ENCODE measurements at regions not wholly inside any gene's neighbourhood (a gene's known extent, or its start where the extent isn't known, plus 50 kb on each side); places are given as distances from the start of the nearest gene placed in this dataset.
"Not testable (repeated sequence)": the region's sequence is repeated elsewhere in the genome, so short reads cannot be mapped to it uniquely, and the experiment has no call there.

DNA sequence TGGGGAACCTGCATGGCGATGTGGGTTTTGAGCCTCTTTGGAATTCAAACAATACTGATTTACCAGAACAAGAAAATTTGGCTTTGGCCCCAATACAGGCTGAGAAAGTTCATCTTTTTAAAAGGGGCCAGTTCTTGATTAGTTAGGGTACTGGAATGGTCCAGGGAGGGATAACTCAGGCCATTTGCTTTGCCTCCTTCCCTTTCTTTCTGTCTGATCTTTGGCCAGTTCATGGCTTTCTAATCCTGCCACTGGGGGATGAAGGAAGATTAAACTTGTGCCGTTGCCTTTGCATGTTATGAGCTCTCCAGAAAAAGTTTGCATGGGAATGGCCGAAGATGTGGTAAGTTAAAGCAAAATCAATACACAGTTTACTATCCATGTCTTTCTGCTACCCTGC, 78.4 kb downstream of the ADAMTS15 start:
- DNase-seq (ENCODE audit: low read depth in 2 of 2), result no peak

DNA sequence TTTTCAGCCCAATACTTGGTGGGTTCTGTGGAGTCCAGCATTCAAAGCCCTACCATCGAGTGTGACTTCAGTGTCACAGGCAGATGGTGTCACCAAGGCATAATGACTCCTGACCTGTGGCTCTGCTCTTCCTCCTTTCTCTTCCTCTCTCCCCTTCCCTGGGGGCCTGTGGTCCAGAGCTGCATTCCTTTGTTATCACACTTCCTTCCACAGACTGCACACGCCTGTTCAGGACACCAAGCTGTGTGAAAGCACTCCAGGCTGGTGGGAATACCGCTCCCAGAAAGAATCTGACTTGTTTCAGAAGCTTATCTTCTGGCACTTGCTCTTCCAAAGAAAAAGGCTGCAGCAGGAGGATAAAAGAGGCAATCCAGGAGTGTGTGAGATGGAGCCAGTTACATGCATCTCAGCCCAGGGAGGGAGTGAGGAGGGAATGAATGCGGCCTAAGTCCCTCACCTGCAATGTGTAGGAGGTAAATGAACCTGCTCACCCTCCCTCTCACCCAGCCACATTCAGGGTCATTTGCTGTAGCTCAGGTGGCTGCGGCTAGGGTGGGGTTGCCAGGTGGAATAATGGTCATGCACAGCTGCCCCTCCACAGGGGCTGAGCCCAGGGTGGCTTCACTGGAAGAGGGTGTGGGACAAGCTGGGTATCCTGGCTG, 79.3 kb downstream of the ADAMTS15 start:
- peak; percentile 18 to 37 for DNase-seq (ENCODE audit: low read depth in 2 of 2)

DNA sequence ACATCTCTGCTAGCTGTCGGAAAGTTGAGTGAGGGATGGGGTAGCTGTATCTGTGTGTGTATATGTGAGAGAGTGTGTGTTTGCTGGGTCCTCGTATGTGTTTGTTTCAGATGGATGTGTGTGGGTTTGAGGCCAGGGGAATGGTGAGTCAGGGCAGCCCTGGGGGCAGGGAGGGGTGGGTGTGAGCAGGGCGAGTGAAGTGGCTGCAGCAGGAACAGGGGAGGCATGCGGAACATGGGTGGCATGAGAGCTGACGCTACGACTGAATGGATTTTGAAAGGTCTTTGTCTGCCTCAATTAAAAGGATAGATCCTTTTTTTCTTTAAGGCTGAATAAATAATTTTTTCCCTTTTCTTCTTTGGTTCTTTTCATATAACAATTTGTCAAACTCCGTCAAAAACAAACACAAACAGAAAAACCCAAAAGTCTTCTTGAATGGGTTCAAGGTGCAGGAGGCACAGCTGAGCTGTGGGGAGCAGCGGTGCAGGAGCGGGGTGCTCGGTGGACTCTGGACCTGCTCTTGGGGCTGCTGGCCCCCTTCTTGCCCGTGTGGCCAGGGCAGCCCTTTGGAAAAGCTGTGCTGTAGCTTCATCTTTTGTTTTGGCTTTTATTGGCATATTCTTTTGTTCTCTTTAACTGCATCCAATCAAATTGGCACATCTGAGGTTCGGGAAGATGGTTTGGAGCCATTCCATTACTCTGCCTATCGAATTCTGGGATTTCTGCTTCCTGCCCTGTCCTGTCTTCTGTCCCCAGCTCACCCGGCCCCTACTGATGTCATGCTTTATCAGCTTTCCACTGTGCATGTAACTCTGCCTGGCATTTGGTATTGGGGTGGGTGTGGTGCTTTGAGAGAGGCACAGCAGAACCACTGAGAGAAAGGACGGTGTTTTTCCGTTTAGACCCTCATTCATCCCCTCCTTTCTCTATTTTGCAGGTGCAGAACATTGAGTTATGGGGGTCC, 80.1 kb downstream of the ADAMTS15 start:
- DNase-seq (ENCODE audit: low read depth in 2 of 2), result peak in 1 of 2 donors; percentile 12

DNA sequence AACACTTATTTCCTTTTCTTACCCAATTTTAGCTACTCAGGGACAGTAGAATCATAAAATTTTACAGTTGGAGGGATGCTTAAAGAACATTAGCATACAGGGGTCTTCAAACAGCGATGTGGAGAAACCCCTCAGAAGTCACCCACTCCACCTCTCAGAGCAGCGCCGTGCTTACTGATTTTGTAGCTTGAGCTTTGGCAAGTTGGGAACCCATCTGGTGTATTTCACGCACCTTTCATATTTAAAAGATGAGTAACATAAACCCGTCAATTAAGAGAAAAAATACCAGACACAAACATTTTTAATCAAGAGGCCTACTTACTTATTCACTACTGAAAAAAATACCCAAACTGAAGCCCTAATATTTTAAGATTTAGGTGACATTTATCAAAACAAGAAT, 80.9 kb downstream of the ADAMTS15 start:
- no peak for DNase-seq (ENCODE audit: low read depth in 2 of 2)

DNA sequence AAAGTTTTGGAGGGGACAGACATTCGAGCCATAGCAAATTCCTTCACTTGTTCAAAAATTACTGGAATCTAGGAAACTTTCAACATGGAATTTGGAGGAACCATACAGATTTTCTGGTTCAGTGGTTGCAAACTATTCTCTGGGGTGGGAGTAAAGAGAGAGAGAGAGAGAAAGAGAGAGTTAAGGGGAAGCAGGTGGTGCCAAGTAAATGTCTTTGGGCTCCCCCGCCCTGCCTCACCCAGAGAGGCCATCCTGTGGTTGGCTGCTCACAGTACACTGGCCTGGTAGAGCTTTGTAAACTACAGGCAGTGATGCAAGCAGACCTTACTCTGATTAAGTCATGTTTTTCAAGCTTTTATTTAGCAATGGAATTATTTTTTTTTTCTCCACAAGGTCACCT, 82.6 kb downstream of the ADAMTS15 start:
- no peak for DNase-seq (ENCODE audit: low read depth in 2 of 2)

DNA sequence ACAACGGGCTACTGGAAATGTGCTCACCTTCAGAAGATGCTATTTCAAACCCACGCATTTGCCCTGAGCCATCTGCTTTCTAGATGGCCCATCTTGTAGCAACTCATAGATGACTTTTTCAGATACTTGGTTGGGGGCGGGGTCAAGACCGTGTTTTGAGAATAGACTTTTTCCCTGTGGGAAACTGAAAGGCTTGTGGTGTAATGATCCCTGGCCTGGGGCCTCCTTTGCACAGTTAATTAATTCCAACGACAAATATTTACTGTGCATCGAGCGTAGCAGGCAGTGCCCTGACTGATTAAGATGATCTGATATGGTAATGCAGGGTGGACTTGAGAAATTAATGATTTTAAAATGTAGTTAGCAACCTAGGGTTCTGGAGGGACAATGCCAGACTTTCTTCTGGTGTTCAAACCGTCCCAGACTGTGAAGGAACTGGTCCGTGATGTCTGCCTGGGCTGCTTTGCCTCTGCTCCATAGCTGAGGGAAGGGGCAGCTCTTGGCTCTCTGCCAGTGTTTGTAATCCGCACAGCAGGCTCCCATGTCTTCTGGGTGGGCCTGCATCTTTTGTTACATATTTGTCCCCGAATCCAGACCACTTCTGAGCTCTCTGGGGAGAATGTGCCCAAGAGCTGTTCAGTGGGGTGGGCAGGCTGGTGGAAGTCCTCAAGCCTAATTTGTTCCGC, 84.8 kb downstream of the ADAMTS15 start:
- no peak for DNase-seq (ENCODE audit: low read depth in 2 of 2)

DNA sequence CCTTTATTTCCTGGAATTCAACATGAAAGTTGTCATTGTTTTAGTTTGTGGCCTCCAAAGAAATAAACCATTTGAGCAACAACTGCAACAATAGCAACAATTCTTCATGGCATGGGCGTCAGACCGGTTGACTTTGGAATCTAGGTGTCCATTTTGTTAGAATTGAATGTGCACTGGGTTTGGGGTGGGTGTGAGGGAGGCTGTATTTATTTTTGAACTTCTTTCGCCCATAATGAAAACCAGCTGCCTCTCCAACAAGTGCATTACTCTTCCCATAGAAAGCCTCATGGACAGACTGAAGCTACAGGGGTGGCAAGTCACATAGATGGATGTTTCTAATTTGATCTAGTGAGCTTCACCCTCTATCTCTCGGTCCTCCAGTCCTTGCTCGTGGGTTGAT, 85.4 kb downstream of the ADAMTS15 start:
- DNase-seq (ENCODE audit: low read depth in 2 of 2), result no peak

DNA sequence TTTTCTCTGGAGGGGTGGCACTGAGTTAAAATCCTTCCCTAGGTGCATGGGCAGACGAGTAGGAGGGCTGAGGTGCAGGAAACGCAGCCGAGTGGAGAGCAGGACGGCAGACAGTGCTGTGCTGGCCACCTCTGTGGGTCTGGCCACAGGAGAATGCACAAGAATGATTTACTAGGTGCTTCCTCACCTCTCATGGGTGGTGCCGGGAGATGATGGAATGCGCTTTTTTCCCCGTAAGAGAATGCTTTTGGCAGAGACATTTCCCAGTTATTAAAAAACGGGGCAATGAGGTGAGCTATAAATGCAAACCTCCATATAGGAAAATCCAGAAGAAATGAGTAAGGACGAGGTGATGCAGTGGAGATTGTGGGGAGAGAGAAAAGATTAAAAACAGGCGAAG, 86.1 kb downstream of the ADAMTS15 start:
- no peak for DNase-seq (ENCODE audit: low read depth in 2 of 2)

DNA sequence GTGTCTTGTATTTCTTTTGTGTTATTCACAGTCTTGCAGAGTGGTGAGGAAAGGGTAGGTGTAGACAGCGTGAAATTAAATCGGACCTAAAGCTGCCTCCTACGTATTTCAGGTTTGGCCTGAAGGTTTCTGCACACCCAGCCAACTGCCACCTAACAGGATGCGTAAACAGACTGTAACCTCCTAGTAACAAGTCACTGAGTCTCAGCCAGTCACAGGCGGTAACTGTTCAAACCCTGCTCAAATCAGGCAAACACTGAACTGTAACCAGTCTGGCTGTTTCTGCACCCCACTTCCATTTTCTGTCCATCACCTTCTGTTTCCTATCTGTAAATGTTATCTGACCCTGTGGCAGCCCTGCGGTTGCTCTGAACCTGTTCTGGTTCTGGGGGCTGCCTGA, 87.1 kb downstream of the ADAMTS15 start:
- no peak for DNase-seq (ENCODE audit: low read depth in 2 of 2)

DNA sequence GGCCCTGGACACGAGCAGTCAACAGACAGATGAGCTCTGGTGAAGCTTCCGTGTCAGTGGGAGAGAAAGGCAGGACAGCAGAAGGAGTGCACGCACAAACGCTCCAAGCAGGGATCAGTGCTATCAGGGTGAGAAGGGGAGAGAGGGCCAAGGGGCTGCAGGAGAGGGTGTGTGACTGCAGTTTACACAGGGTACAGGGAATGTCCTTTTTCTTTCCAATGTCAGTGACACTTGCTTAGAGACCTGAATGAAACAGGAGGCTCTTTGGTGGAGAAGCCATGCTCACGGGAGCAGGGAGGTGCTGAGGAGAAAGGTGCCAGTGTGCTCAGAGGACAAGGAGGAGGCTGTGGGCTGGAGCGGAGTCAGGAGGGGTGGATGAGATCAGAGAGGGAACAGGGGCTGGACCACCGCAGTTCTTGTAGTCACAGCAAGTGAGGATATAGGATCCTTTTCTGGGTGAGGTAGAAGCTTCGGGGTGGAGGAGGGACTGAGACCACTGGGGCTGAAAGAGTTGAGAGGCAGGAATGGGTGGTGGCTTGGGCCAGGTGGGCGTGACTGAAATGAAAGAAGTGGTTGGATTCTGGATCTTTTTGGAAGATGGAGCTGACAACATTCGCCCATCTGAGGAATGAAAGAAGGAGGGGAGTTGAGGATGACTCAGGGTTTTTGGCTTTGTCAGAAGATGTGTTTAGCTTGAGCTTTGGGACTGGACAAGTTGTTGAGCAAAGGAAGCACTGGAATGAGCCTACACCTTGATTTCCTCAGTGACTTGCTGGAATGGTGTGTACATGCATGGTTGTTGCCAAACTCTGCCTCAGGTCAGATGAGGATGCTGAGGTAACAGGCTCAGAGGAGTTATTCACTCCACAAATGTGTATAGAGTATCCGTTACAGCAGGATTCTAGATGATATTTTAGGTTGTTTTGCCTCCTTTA, 87.9 kb downstream of the ADAMTS15 start:
- DNase-seq (ENCODE audit: low read depth in 2 of 2), result no peak

DNA sequence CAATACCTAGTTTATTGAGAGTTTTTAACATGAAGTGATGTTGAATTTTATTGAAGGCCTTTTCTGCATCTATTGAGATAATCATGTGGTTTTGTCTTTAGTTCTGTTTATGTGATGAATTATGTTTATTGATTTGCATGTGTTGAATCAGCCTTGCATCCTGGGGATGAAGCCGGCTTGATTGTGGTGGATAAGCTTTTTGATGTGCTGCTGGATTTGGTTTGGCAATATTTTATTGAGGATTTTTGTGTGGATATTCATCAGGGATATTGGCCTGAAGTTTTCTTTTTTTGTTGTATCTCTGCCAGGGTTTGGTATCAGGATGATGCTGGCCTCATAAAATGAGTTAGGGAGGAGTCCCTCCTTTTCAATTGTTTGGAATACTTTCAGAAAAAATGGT, 91.2 kb downstream of the ADAMTS15 start:
- DNase-seq (ENCODE audit: low read depth in 2 of 2), result not testable (repeated sequence)

DNA sequence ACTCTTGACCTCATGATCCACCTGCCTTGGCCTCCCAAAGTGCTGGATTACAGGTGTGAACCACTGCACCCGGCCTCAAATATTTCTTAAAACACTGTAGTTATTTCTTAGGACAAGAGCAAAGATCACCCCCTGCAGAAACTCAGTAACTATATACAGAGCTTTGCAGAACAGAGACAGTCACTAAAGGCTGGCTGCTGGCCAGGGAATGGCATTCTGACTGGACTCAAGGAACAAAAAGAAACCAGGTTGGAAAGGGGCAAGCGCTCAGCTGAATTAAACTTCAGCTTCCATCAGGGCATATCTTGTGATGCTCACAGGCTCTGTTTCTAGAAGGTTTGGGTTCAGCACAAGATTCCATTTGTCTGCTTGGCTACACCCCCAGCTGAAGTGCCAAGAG, 95.8 kb downstream of the ADAMTS15 start:
- DNase-seq (ENCODE audit: low read depth in 2 of 2), result no peak

DNA sequence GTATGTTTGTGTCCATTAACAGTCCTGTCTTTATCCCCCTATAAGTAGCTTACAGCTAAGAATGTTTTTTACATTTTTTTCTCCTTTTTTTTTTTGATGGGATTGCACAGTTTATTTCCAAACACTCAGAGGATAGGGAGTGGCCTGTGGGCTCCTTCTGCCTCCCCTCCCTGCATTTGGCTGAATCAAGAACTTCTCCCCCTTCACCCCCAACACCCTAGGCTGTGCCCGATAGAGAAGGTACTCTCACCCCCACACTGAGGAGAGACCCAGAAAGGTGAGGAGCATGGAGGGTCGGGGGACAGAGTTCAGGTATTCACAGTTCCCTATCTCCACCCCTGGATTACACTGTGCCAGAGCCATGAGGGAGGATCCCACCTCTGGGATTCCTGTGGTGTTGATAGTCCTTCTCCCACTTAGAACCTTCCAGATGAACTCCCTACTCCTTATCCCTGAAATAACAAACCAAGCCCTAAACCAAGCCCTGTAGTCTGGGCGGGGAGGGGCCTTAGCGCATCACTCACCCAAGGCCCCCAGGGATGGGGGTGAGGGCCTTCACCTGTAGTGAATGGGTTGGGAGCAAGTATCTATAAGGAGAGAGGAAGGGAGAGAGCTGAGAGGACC, 97.1 kb downstream of the ADAMTS15 start:
- no peak for DNase-seq (ENCODE audit: low read depth in 2 of 2)

DNA sequence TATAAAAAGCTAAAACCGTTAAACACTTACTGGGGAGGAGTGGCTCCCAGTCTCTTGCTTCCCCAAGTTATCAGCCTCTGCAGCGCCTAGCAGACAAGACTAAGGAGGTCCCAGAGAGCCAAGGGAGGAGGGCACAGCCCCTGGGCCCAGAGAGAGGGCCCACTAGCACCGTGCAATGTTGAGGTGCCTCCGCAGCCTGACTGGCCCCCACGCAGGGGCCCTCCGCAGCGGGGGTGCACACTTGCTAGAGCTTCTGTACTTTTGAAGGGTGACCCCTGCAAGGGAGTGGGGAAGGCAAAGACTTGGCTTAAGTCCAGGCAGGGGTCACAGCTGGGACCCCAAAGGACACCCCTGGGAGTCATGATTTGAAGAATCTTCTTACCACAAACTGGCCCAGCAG, 98.0 kb downstream of the ADAMTS15 start:
- DNase-seq (ENCODE audit: low read depth in 2 of 2), result no peak

DNA sequence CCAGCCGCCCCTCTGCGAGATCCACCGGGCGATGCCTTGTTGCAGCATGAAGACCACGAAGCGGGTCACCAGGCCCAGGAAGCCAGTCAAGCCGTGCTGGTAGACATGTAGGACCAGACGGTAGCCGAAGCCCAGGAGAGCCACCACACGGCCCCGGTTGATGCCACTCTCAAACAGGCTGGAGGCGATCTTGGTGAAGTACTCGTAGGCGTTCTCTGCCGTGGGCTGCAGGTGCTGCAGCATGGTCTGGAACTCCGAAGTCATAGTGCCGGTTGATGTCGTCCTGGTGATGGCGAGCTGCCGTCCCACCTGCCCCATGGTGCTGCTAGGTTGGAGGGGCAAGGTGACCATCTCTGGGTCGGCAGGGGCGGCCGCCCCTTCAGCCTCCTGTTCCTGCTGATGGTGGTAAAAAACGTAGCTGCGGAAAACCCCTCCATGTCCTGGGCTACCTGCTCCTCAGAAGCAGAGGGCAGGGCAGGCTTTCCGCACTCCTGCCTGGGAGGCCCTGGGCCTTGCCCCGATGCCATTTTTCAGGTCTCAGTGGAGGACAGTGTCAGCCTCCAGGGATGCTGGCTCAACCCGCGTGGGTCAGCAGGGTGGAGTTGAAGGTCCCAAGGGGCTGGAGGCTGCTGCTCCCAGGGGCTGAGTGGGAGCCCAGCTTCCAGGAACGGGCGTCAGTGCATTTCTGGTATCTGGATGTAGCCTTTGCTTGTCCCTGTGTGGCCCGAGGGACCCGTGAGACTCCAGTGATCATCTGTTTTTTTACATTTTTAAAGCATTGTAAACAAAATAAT, 98.7 kb downstream of the ADAMTS15 start:
- no peak for DNase-seq (ENCODE audit: low read depth in 2 of 2)

DNA sequence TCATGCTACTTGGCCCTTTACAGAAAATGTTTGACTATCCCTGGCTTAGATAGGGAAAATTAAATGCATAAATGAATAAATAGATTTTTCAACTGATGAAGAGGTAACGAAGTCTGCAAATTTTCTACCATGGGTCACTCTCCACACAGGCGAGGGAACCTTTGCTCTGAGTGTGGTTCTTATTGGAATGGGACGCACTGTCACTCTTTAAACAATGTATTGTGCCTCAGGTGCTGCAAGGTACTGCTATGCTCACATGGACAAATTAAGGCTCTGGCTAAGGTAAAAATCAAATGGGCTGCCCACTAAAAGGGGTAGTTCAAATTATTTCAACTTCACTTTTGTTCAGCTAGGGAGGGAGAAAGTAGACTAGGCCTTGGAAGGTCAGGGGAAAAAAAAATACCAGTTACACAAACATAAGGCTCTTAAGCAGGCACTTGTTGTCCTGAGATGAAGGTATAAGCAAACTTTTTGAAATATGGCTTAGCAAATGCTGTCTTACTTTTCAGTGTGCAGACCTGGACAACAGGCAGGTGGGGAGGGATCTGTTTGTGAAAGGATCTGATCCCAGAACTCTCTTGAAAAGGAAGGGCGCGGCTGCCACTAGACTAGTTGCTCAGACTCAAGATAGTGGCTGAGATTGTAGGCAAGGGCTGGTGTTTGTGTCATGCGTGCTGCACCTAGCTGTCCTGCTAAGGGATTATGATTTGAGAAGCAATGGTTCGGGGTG, 99.5 kb downstream of the ADAMTS15 start:
- no peak for DNase-seq (ENCODE audit: low read depth in 2 of 2)

DNA sequence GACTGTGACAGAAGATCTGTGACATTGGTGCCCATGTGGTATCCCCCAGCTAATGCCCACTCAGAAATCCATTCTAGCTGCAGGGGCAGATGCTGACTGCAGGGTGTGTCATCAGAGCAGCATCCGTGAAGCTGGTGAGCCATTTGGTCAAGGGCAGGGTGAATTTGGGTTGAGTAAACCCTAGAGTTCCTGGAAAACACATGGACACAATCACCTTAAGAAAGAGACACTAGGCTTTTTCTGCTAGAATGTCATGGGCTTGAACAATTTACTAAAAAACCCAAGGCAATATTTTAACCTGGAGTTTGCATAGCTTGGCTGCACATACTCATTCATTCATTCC, 100.0 kb downstream of the ADAMTS15 start:
- DNase-seq (ENCODE audit: low read depth in 2 of 2), result no peak

DNA sequence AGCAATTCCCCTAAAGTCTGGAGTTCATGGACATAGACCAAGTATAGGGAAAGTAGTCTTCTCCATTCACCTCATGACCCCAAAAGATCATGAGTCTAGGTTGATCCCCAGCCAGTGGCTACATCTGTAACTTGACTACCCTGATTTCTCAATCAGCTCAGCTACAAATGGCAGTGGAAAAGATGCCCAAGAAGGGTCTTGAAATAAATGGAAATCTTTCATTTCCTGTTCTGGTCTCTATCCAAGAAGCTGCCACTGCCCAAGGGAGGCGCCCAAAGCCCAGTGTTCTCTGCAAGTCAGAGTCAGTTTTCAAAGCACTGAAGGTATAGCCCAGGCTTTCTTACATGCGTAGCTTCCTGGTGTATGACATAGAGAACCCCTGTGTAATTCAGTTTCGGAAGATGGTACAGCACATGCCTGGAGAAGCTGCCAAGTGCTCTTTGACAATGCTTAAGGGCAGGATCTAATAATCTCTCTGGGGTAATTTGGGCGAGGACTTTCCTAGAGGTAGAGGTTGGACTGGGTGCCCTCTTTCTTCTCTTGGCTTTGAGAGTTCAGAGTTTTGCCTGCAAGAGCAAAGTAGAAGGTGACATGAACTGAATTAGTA, 101.1 kb downstream of the ADAMTS15 start:
- no peak for DNase-seq (ENCODE audit: low read depth in 2 of 2)

DNA sequence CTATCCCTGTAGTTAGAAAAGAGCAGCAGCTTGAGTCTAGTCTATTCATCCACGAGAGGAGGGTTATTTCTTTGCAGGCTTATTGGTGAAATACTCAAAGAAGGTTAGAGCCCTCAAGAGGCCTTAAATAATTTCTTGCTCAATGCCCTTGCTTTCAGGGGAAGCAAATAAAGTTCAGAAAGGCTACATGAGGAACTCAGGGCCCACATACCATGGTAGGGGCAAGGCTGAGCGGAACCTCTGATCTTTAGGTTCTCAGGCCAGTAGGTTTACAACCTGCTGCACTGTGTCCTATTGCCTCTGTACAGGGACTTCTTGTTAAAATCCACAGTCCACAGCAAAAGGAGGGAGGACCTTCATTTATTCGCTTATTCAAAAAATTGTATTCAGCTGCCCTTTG, 101.7 kb downstream of the ADAMTS15 start:
- no peak for DNase-seq (ENCODE audit: low read depth in 2 of 2)
